Muscle of leg (tissue), 3 donors: ENCODE measurements at regions not wholly inside any gene's neighbourhood (a gene's known extent, or its start where the extent isn't known, plus 50 kb on each side); places are given as distances from the start of the nearest gene placed in this dataset.

Source experiments
- DNase-seq: peaks from one replicate; pipeline ENCODE4 v3.0.0; 2013
- H3K27ac ChIP-seq: one replicate; pipeline ENCODE4 v1.5.1; 2013; ENCODE audit warnings: mild to moderate bottlenecking, low read length, control low read depth
- H3K27me3 ChIP-seq: one replicate; pipeline ENCODE4 v1.6.1; 2013; ENCODE audit warnings: low read length; ENCODE audit not compliant: control insufficient read depth, insufficient read depth
- H3K36me3 ChIP-seq: one replicate; pipeline ENCODE4 v1.6.1; 2013; ENCODE audit warnings: low read length; ENCODE audit not compliant: control insufficient read depth, insufficient read depth
- H3K4me1 ChIP-seq: one replicate; pipeline ENCODE4 v1.6.1; 2013; ENCODE audit warnings: low read length; ENCODE audit not compliant: control insufficient read depth, insufficient read depth
- H3K4me3 ChIP-seq: one replicate; pipeline ENCODE4 v1.5.1; 2013; ENCODE audit warnings: low read length, control low read depth
- H3K9me3 ChIP-seq: replicated peaks from 2 replicates; pipeline ENCODE4 v1.6.1; 2013; ENCODE audit warnings: low read depth, low read length; ENCODE audit not compliant: control insufficient read depth
- WGBS: methylation state at CpG from one replicate; pipeline ENCODE4 v1.1.5; 2013; ENCODE audit warnings: missing lambda C conversion rate; ENCODE audit not compliant: insufficient coverage; 5-methylcytosine and 5-hydroxymethylcytosine counted together

- H3K36me3 ChIP-seq: no peaks in the 10 kb centered on the region
- H3K4me1 ChIP-seq: no peaks in the 10 kb centered on the region
- H3K27me3 ChIP-seq: no peaks in the 10 kb centered on the region
- WGBS: no CpG with 5 or more reads among the region's 1 CpG
- no peak overlapping the region for H3K4me3 ChIP-seq
- H3K9me3 ChIP-seq: no peaks in the 10 kb centered on the region
- DNase-seq: no peak
- no peak overlapping the region for H3K27ac ChIP-seq
Observed at GRCh38 chr4:100679926-100680325, 162.1 kb upstream of the EMCN start.

GRCh38 chr4:100674976-100675375 is 157.2 kb upstream of the EMCN start:
- Histone ChIP-seq H3K27me3 (no peaks in the 10 kb centered on the region), H3K9me3 (no peaks in the 10 kb centered on the region), H3K4me3 (no peak overlapping the region), H3K4me1 (no peaks in the 10 kb centered on the region), H3K36me3 (no peaks in the 10 kb centered on the region), H3K27ac (no peak overlapping the region)
- no peak for DNase-seq
- WGBS: 80% methylated on average over 2 of the region's 3 CpGs

GRCh38 chr4:100657187-100657586 is 139.4 kb upstream of the EMCN start:
- Histone ChIP-seq H3K27me3 (no peaks in the 10 kb centered on the region), H3K36me3 (no peaks in the 10 kb centered on the region), H3K27ac (no peak overlapping the region), H3K4me3 (no peak overlapping the region), H3K9me3 (no peaks in the 10 kb centered on the region), H3K4me1 (no peaks in the 10 kb centered on the region)
- DNase-seq: peak; percentile 14

GRCh38 chr4:100651499-100652175 is 133.8 kb upstream of the EMCN start:
- Histone ChIP-seq H3K9me3 (no peaks in the 10 kb centered on the region), H3K4me1 (no peaks in the 10 kb centered on the region), H3K36me3 (no peaks in the 10 kb centered on the region), H3K4me3 (no peak overlapping the region), H3K27ac (no peak overlapping the region), H3K27me3 (no peaks in the 10 kb centered on the region)
- no peak for DNase-seq
- WGBS: no CpG with 5 or more reads among the region's 3 CpGs

- no peak overlapping the region for H3K4me3 ChIP-seq
- no peak overlapping the region for H3K27ac ChIP-seq
- no peaks in the 10 kb centered on the region for H3K9me3 ChIP-seq
- H3K4me1 ChIP-seq: no peaks in the 10 kb centered on the region
- no peaks in the 10 kb centered on the region for H3K27me3 ChIP-seq
- no CpG with 5 or more reads among the region's 1 CpG for WGBS
- no peak for DNase-seq
- no peaks in the 10 kb centered on the region for H3K36me3 ChIP-seq
Observed at GRCh38 chr4:100649417-100649816, 131.6 kb upstream of the EMCN start.

GRCh38 chr4:100644150-100644549 is 126.3 kb upstream of the EMCN start:
- Histone ChIP-seq H3K4me1 (no peaks in the 10 kb centered on the region), H3K4me3 (no peak overlapping the region), H3K27me3 (no peaks in the 10 kb centered on the region), H3K9me3 (no peaks in the 10 kb centered on the region), H3K36me3 (no peaks in the 10 kb centered on the region), H3K27ac (no peak overlapping the region)
- no CpG with 5 or more reads among the region's 3 CpGs for WGBS
- DNase-seq: no peak

GRCh38 chr4:100641336-100641735 is 123.5 kb upstream of the EMCN start:
- DNase-seq: peak; percentile 62
- Histone ChIP-seq H3K4me3 (no peak overlapping the region), H3K27me3 (no peaks in the 10 kb centered on the region), H3K27ac (no peak overlapping the region), H3K4me1 (no peaks in the 10 kb centered on the region), H3K9me3 (no peaks in the 10 kb centered on the region), H3K36me3 (no peaks in the 10 kb centered on the region)

- Histone ChIP-seq H3K27ac (no peak overlapping the region), H3K4me1 (no peaks in the 10 kb centered on the region), H3K9me3 (no peaks in the 10 kb centered on the region), H3K4me3 (no peak overlapping the region), H3K36me3 (no peaks in the 10 kb centered on the region), H3K27me3 (peaks cover 2% of the 10 kb centered on the region)
- DNase-seq: no peak
Observed at GRCh38 chr4:100635899-100636298, 118.1 kb upstream of the EMCN start.

- Histone ChIP-seq H3K4me3 (no peak overlapping the region), H3K36me3 (no peaks in the 10 kb centered on the region), H3K9me3 (no peaks in the 10 kb centered on the region), H3K27me3 (peaks cover 2% of the 10 kb centered on the region), H3K4me1 (no peaks in the 10 kb centered on the region), H3K27ac (no peak overlapping the region)
- DNase-seq: no peak
- WGBS: no CpG with 5 or more reads among the region's 2 CpGs
Observed at GRCh38 chr4:100633269-100633668, 115.4 kb upstream of the EMCN start.

- no peak overlapping the region for H3K27ac ChIP-seq
- WGBS: 71% methylated on average over 1 of the region's 2 CpGs
- H3K27me3 ChIP-seq: peaks cover 2% of the 10 kb centered on the region
- no peak for DNase-seq
- H3K4me3 ChIP-seq: no peak overlapping the region
- no peaks in the 10 kb centered on the region for H3K9me3 ChIP-seq
- H3K36me3 ChIP-seq: no peaks in the 10 kb centered on the region
- no peaks in the 10 kb centered on the region for H3K4me1 ChIP-seq
Observed at GRCh38 chr4:100632163-100632562, 114.3 kb upstream of the EMCN start.

- Histone ChIP-seq H3K27ac (no peak overlapping the region), H3K4me1 (no peaks in the 10 kb centered on the region), H3K4me3 (no peak overlapping the region), H3K36me3 (no peaks in the 10 kb centered on the region), H3K9me3 (no peaks in the 10 kb centered on the region), H3K27me3 (peaks cover 2% of the 10 kb centered on the region)
- WGBS: no CpG with 5 or more reads among the region's 3 CpGs
- no peak for DNase-seq
Observed at GRCh38 chr4:100631281-100631968, 113.6 kb upstream of the EMCN start.
